SH-SY5Y (cell line): ENCODE measurements at regions not wholly inside any gene's neighbourhood (a gene's known extent, or its start where the extent isn't known, plus 50 kb on each side); places are given as distances from the start of the nearest gene placed in this dataset.

Source experiments
- GATA2 ChIP-seq: IDR thresholded peaks from 2 replicates; pipeline ENCODE4 v1.6.1; 2011; ENCODE audit warnings: mild to moderate bottlenecking, low read depth, low read length
- GATA3 ChIP-seq: IDR thresholded peaks from 2 replicates; pipeline ENCODE4 v1.6.1; 2011; ENCODE audit warnings: low read depth, mild to moderate bottlenecking, low read length, moderate library complexity

- TF ChIP-seq GATA2: no peak
- TF ChIP-seq GATA3: no peak
These were observed 1574.2 kb downstream of the PLA2G4A start for GRCh38 chr1:188402986-188403385.
